MM.1S (cell line): ENCODE measurements at regions not wholly inside any gene's neighbourhood (a gene's known extent, or its start where the extent isn't known, plus 50 kb on each side); places are given as distances from the start of the nearest gene placed in this dataset.

Experiments used
- DNase-seq: peaks from one replicate; pipeline ENCODE4 v3.0.0-alpha.2; 2015
- H2AFZ ChIP-seq: fragments of 300-600 bp; sonication (generic); 2 replicates; pipeline ENCODE4 v1.6.0; 2016; ENCODE audit warnings: antibody characterized with exemption, low read length
- H3F3A ChIP-seq: fragments of 300-600 bp; sonication (generic); 2 replicates; pipeline ENCODE4 v1.6.1; 2016; ENCODE audit warnings: mild to moderate bottlenecking, antibody characterized with exemption, low read length, moderate library complexity, mixed read lengths; ENCODE audit not compliant: insufficient read depth
- H3K27ac ChIP-seq: fragments of 300-600 bp; sonication (generic); 2 replicates; pipeline ENCODE4 v1.5.1; 2016; ENCODE audit warnings: mild to moderate bottlenecking, low read length
- H3K27me3 ChIP-seq: fragments of 300-600 bp; sonication (generic); replicated peaks from 2 replicates; pipeline ENCODE4 v1.6.0; 2016; ENCODE audit warnings: low read length; ENCODE audit not compliant: insufficient read depth
- H3K36me3 ChIP-seq: fragments of 300-600 bp; sonication (generic); replicated peaks from 2 replicates; pipeline ENCODE4 v1.6.1; 2016; ENCODE audit warnings: mild to moderate bottlenecking, low read length, mixed read lengths; ENCODE audit not compliant: insufficient read depth
- H3K4me1 ChIP-seq: fragments of 300-600 bp; sonication (generic); 2 replicates; pipeline ENCODE4 v1.6.1; 2016; ENCODE audit warnings: low read length, mixed read lengths
- H3K4me2 ChIP-seq: fragments of 300-600 bp; sonication (generic); 2 replicates; pipeline ENCODE4 v1.6.0; 2016; ENCODE audit warnings: low read depth, low read length
- H3K4me3 ChIP-seq: fragments of 300-600 bp; sonication (generic); 2 replicates; pipeline ENCODE4 v1.5.1; 2016; ENCODE audit warnings: low read length, mixed read lengths
- H3K79me2 ChIP-seq: fragments of 300-600 bp; sonication (generic); 2 replicates; pipeline ENCODE4 v1.6.1; 2016; ENCODE audit warnings: mixed run types, low read length, mixed read lengths
- H3K9ac ChIP-seq: fragments of 300-600 bp; sonication (generic); 2 replicates; pipeline ENCODE4 v1.6.1; 2016; ENCODE audit warnings: low read length, mixed read lengths
- H3K9me2 ChIP-seq: fragments of 300-600 bp; sonication (generic); replicated peaks from 2 replicates; pipeline ENCODE4 v1.6.1; 2016; ENCODE audit warnings: mild to moderate bottlenecking, low read length, mixed read lengths; ENCODE audit not compliant: insufficient read depth
- H3K9me3 ChIP-seq: fragments of 300-600 bp; sonication (generic); replicated peaks from 2 replicates; pipeline ENCODE4 v1.6.1; 2016; ENCODE audit warnings: mild to moderate bottlenecking, low read length, mixed read lengths; ENCODE audit not compliant: insufficient read depth
- H4K20me1 ChIP-seq: fragments of 300-600 bp; sonication (generic); 2 replicates; pipeline ENCODE4 v1.6.1; 2016; ENCODE audit warnings: mild to moderate bottlenecking, low read length, moderate library complexity, mixed read lengths; ENCODE audit not compliant: insufficient read depth
- EZH2 ChIP-seq: fragments of 300-600 bp; sonication (generic); optimal IDR thresholded peaks from 2 replicates; pipeline ENCODE3; 2017; ENCODE audit warnings: low read depth, mild to moderate bottlenecking, antibody characterized with exemption, low read length, mixed read lengths
- EZH2phosphoT487 ChIP-seq: fragments of 300-600 bp; sonication (generic); IDR thresholded peaks from 2 replicates; pipeline ENCODE4 v1.6.1; 2018; ENCODE audit warnings: antibody characterized with exemption, low read length
- TF ChIP-seq, protein P1 (sequence below): fragments of 300-600 bp; sonication (generic); IDR thresholded peaks from 2 replicates; pipeline ENCODE4 v1.5.1; 2016; ENCODE audit warnings: antibody characterized with exemption, low read length, mixed read lengths

DNA sequence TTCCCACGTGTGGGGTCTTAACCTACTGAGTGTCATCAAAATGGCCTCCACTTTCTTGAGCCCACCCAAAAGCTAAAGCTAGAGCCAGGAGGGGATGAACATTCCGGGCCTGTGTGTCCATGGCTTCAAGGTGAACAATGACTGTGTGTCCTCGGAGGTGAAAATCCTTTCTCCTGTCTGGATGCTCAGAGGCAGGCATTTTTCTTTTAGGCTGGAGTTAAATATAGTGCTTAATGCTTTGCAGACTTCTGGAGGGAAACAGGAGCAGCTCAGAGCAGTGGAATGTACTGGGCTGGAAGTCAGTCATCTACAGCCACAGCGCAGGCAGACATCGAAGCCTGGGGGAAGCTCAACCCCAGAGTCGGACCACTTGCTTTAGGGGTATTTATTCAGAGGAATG, 68.6 kb upstream of the TMEM45B start:
- Histone ChIP-seq H3K27ac (no peak overlapping the region), H2AFZ (no peak overlapping the region)

DNA sequence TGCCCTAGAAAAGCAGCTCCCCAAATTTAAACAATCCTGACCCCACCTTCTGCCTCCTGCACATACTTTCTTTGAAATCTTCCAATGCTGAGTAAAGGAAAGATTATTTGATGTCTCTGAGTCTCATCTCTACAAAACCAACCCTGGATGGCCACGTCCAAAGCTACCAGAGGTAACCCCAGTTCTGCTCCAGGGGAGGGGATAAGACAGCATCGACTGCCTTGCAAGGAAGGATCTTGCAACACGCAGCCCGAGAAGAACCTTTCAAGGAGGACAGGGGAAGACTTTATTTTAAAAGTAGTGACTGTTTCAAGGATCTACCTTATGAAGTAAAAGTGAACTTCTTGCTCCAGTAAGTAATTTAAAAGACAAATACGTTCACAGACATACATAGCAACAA, 66.5 kb upstream of the TMEM45B start:
- Histone ChIP-seq H3K4me3 (no peak overlapping the region), H3K9me3 (no peaks in the 10 kb centered on the region), H3K9me2 (no peaks in the 10 kb centered on the region), H3F3A (no peaks in the 10 kb centered on the region), H3K27me3 (no peaks in the 10 kb centered on the region), H3K4me1 (no peaks in the 10 kb centered on the region), H3K79me2 (no peaks in the 10 kb centered on the region), H3K36me3 (no peaks in the 10 kb centered on the region), H2AFZ (no peak overlapping the region), H3K9ac (no peak overlapping the region), H3K4me2 (no peak overlapping the region), H4K20me1 (no peaks in the 10 kb centered on the region), H3K27ac (no peak overlapping the region)
- no peak for DNase-seq
- TF ChIP-seq EZH2phosphoT487 (no peak), EZH2 (no peak)
- TF ChIP-seq, protein P1, sequence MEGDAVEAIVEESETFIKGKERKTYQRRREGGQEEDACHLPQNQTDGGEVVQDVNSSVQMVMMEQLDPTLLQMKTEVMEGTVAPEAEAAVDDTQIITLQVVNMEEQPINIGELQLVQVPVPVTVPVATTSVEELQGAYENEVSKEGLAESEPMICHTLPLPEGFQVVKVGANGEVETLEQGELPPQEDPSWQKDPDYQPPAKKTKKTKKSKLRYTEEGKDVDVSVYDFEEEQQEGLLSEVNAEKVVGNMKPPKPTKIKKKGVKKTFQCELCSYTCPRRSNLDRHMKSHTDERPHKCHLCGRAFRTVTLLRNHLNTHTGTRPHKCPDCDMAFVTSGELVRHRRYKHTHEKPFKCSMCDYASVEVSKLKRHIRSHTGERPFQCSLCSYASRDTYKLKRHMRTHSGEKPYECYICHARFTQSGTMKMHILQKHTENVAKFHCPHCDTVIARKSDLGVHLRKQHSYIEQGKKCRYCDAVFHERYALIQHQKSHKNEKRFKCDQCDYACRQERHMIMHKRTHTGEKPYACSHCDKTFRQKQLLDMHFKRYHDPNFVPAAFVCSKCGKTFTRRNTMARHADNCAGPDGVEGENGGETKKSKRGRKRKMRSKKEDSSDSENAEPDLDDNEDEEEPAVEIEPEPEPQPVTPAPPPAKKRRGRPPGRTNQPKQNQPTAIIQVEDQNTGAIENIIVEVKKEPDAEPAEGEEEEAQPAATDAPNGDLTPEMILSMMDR, result no peak

More for the DNA sequence above, 68.6 kb upstream of the TMEM45B start:
- H3F3A ChIP-seq, result no peaks in the 10 kb centered on the region
- H3K9me2 ChIP-seq, result no peaks in the 10 kb centered on the region
- no peaks in the 10 kb centered on the region for H3K4me1 ChIP-seq
- no peaks in the 10 kb centered on the region for H4K20me1 ChIP-seq
- TF ChIP-seq, protein P1, result no peak
- TF ChIP-seq EZH2phosphoT487 (no peak), EZH2 (no peak)
- no peaks in the 10 kb centered on the region for H3K36me3 ChIP-seq
- no peaks in the 10 kb centered on the region for H3K27me3 ChIP-seq
- no peak overlapping the region for H3K4me3 ChIP-seq
- no peak for DNase-seq
- no peaks in the 10 kb centered on the region for H3K79me2 ChIP-seq
- H3K4me2 ChIP-seq, result no peak overlapping the region
- no peaks in the 10 kb centered on the region for H3K9me3 ChIP-seq
- H3K9ac ChIP-seq, result no peak overlapping the region

DNA sequence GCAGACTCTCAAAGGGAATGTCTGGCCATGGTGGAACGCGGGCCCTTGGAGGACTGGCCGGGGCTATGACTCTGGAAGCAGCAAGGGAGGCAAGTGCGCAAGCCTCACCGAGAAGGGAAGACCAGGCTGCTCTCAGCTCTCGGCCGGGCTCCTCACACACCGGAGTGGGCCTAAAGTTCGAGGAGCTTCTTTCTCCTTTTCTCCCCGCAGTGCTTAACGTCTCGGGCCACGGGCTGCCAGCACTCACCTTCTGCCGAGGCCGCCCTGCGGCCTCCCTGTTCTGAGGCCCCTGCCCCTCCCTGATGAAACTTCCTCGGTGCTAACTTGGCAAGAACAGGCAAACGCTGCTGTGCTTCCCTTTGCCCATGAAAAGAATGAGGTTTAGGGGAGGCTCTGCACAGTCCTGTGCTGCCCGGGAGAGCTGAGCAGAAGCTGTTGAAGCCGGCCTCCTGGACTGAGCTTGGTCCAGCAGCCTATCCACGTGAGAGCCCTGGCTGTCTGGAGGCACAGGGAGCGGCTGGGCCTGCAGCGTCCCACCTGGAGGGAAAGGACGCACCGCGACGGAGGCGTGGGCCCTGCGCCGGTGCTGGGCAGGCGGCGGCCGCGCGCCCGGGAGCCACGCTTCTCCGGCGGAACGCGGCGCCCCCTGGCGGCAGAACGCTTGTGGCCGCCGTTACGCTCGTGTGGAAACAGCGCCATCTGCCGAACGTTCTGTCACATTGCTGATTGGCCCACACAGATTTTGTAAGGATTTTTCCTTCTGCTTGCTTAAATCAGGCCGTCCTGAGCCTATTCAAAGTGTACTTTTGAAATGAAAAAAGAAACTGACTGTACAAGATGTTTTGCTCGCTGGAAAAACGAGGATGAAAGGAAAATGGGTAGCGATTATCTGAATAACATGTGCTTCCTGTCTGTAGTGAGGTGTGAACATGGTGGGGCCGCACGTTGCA, 65.0 kb upstream of the TMEM45B start:
- Histone ChIP-seq H3K36me3 (no peaks in the 10 kb centered on the region), H3K79me2 (no peaks in the 10 kb centered on the region), H2AFZ (peak overlapping the region; percentile 100), H3K4me2 (peak overlapping the region; percentile 95), H3K4me3 (peak overlapping the region; percentile 54), H3K9me2 (no peaks in the 10 kb centered on the region), H3K9ac (peak overlapping the region; percentile 46; the same call in 1 of the 2 replicates), H3K9me3 (no peaks in the 10 kb centered on the region), H3F3A (no peaks in the 10 kb centered on the region), H3K4me1 (no peaks in the 10 kb centered on the region), H4K20me1 (no peaks in the 10 kb centered on the region), H3K27me3 (no peaks in the 10 kb centered on the region), H3K27ac (no peak overlapping the region)
- DNase-seq, result peak; percentile 81
- TF ChIP-seq EZH2, result no peak
- TF ChIP-seq, protein P1, result peak; percentile 96
